ENCODE measurements at regions not wholly inside any gene's neighbourhood (a gene's known extent, or its start where the extent isn't known, plus 50 kb on each side); places are given as distances from the start of the nearest gene placed in this dataset.

GRCh38 chr3:28850186-28850585 is 430.7 kb upstream of the RBMS3 start:
- TF ChIP-seq CTCF (IDR thresholded peaks at IDR 0.05; ENCODE audit: low read depth, low read length) (no peak), POLR2A (IDR thresholded peaks at IDR 0.05; ENCODE audit: extremely low read depth, insufficient read length) (no peak), MAX (IDR thresholded peaks at IDR 0.05; ENCODE audit: low read depth, low read length) (no peak), MYC (IDR thresholded peaks at IDR 0.05; ENCODE audit: low read depth, low read length) (no peak)
